PC-9 (cell line): ENCODE measurements at regions not wholly inside any gene's neighbourhood (a gene's known extent, or its start where the extent isn't known, plus 50 kb on each side); places are given as distances from the start of the nearest gene placed in this dataset.

Experiments
- BruUV-seq: library from RNA; stranded (reverse); fragments of 400-500 nt; replicated peaks from 2 replicates; lab custom pipeline; 2021; lab: Mats Ljungman, UMichigan
- CTCF ChIA-PET: fragments of 300-600 bp; sonication (Branson Sonifier 250); formaldehyde crosslinking; loops from one replicate; lab custom pipeline; 2022; ENCODE audit warnings: antibody characterized with exemption; lab: Charles Lee
- POLR2A ChIA-PET: fragments of 300-600 bp; sonication (Branson Sonifier 250); formaldehyde crosslinking; loops from one replicate; lab custom pipeline; 2022; ENCODE audit warnings: antibody characterized with exemption; ENCODE audit not compliant: unreplicated experiment; lab: Charles Lee
- DNase-seq, 2 experiments: peaks; one replicate each; pipeline versions ENCODE4 v3.0.0 to v3.0.0-alpha.2; 2015 to 2022; ENCODE audit warnings: mixed read lengths in 1 of 2
- H2AFZ ChIP-seq: fragments of 200-600 bp; sonication (generic); 2 replicates; pipeline ENCODE4 v1.8.1; 2017; ENCODE audit warnings: antibody characterized with exemption
- H3F3A ChIP-seq: fragments of 200-600 bp; sonication (generic); 2 replicates; pipeline ENCODE4 v1.8.1; 2017; ENCODE audit warnings: antibody characterized with exemption, mild to moderate bottlenecking, low read depth; ENCODE audit not compliant: insufficient read depth
- H3K27ac ChIP-seq: fragments of 200-600 bp; sonication (generic); 2 replicates; pipeline ENCODE4 v1.6.1; 2016; ENCODE audit warnings: mixed run types
- H3K27me3 ChIP-seq: fragments of 200-600 bp; sonication (generic); 2 replicates; pipeline ENCODE4 v1.6.1; 2016; ENCODE audit warnings: low read depth, mixed run types; ENCODE audit not compliant: insufficient read depth
- H3K36me3 ChIP-seq: fragments of 200-600 bp; sonication (generic); 2 replicates; pipeline ENCODE4 v1.6.1; 2016; ENCODE audit warnings: low read depth, mixed run types
- H3K4me1 ChIP-seq: fragments of 200-600 bp; sonication (generic); replicated peaks from 2 replicates; pipeline ENCODE4 v1.6.1; 2016; ENCODE audit warnings: mixed run types; ENCODE audit not compliant: insufficient read depth
- H3K4me2 ChIP-seq: fragments of 200-600 bp; sonication (generic); 2 replicates; pipeline ENCODE4 v1.6.1; 2017; ENCODE audit warnings: mixed run types
- H3K4me3 ChIP-seq: fragments of 200-600 bp; sonication (generic); 2 replicates; pipeline ENCODE4 v1.6.1; 2016; ENCODE audit warnings: mixed run types
- H3K79me2 ChIP-seq: fragments of 200-600 bp; sonication (generic); 2 replicates; pipeline ENCODE4 v1.6.1; 2017; ENCODE audit warnings: low read depth, mixed run types
- H3K9me2 ChIP-seq: fragments of 200-600 bp; sonication (generic); 2 replicates; pipeline ENCODE4 v1.8.1; 2017; ENCODE audit warnings: mild to moderate bottlenecking; ENCODE audit not compliant: insufficient read depth
- H3K9me3 ChIP-seq: fragments of 200-600 bp; sonication (generic); 2 replicates; pipeline ENCODE4 v1.8.1; 2016; ENCODE audit warnings: low read depth; ENCODE audit not compliant: insufficient read depth
- H4K20me1 ChIP-seq: fragments of 200-600 bp; sonication (generic); 2 replicates; pipeline ENCODE4 v1.8.1; 2017; ENCODE audit not compliant: insufficient read depth
- EZH2 ChIP-seq: fragments of 200-600 bp; sonication (generic); IDR thresholded peaks from 2 replicates; pipeline ENCODE4 v1.8.0; 2017; ENCODE audit warnings: antibody characterized with exemption, low read depth
- intact Hi-C: fragments of 100-400 bp; cut with micrococcal nuclease; formaldehyde crosslinking; loops from one replicate; pipeline ENCODE4 v1.10.0; 2022; ENCODE audit not compliant: unreplicated experiment
- TF ChIP-seq, protein P1 (sequence below): fragments of 200-600 bp; sonication (generic); conservative IDR thresholded peaks from 2 replicates; pipeline ENCODE4 v1.6.1; 2017; ENCODE audit warnings: mixed run types, antibody characterized with exemption, mild to moderate bottlenecking, moderate library complexity

DNA sequence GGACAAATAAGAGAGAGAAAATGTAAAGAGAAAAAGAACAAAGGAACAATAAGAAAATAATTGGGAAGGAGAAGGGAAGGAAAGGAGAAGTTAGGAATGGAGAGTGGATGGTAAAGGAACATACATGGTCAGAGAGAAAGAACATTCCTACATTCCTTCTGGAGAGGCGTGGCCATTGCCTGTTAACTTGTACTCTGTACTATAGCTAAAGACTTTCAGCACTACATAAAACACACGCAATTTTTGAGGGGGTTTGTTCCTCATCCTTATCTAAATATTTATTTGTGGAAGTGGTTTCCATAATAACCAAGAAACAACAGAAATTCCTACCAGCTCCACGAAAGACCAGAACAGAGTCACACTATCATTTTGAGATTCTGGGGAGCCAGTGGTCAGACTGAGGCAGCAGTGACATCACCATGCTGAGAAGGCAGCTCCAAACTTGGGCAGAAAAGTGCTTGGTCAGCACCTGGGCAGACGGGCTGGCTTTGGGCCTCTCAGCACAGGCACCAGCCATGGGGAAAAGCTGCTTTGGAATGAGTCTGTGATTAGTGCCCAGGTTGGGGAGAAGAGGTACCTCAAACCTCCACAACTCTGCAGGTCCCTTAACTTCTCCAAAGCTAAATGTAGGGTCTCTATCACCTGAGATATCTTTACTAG lies 125.9 kb upstream of the NTF3 start:
- Histone ChIP-seq H3K36me3 (no peaks in the 10 kb centered on the region), H3K4me2 (no peak overlapping the region), H3F3A (no peaks in the 10 kb centered on the region), H3K9me2 (0 out of 2 replicates have a peak, but pooled peaks cover 4% of the 10 kb centered on the region), H3K27ac (no peak overlapping the region), H3K79me2 (no peaks in the 10 kb centered on the region), H3K27me3 (0 out of 2 replicates have a peak, but pooled peaks cover under 1% of the 10 kb centered on the region), H3K9me3 (0 out of 2 replicates have a peak, but pooled peaks cover 3% of the 10 kb centered on the region), H2AFZ (no peak overlapping the region), H3K4me1 (no peaks in the 10 kb centered on the region), H4K20me1 (no peaks in the 10 kb centered on the region), H3K4me3 (no peak overlapping the region)
- no TSS peak for BruUV-seq
- intact Hi-C loops = no loop called here
- TF ChIP-seq, protein P1, sequence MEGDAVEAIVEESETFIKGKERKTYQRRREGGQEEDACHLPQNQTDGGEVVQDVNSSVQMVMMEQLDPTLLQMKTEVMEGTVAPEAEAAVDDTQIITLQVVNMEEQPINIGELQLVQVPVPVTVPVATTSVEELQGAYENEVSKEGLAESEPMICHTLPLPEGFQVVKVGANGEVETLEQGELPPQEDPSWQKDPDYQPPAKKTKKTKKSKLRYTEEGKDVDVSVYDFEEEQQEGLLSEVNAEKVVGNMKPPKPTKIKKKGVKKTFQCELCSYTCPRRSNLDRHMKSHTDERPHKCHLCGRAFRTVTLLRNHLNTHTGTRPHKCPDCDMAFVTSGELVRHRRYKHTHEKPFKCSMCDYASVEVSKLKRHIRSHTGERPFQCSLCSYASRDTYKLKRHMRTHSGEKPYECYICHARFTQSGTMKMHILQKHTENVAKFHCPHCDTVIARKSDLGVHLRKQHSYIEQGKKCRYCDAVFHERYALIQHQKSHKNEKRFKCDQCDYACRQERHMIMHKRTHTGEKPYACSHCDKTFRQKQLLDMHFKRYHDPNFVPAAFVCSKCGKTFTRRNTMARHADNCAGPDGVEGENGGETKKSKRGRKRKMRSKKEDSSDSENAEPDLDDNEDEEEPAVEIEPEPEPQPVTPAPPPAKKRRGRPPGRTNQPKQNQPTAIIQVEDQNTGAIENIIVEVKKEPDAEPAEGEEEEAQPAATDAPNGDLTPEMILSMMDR = no peak
- TF ChIP-seq EZH2 = no peak
- ChIA-PET POLR2A (no interaction called here), CTCF (no interaction called here)
- DNase-seq = no peak

DNA sequence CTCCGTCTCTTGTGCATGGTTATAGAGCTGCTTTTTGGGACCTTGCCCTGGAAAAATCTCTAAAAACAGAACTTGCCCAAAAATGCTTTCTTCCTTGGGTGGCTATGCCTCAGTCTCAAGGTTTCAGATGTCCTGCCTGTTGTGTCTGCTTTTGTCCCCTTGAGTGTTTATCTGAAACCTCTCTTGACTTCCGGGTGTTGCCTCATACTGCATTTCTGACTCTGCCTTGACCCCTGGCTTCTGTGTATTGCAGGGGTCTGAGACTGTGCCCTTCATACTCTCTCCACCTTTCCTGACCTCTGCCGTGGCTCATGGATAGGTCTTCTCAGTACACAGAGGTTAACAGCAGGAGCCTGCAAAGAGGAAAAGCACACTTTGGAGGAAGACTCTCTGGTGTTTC lies 124.8 kb upstream of the NTF3 start:
- ChIA-PET CTCF (no interaction called here), POLR2A (no interaction called here)
- Histone ChIP-seq H3K9me2 (0 out of 2 replicates have a peak, but pooled peaks cover 4% of the 10 kb centered on the region), H4K20me1 (no peaks in the 10 kb centered on the region), H3K27me3 (no peaks in the 10 kb centered on the region), H3F3A (no peaks in the 10 kb centered on the region), H2AFZ (no peak overlapping the region), H3K36me3 (no peaks in the 10 kb centered on the region), H3K9me3 (0 out of 2 replicates have a peak, but pooled peaks cover 3% of the 10 kb centered on the region), H3K4me2 (no peak overlapping the region), H3K79me2 (no peaks in the 10 kb centered on the region), H3K4me1 (no peaks in the 10 kb centered on the region), H3K27ac (no peak overlapping the region), H3K4me3 (no peak overlapping the region)
- BruUV-seq = no TSS peak
- DNase-seq = no peak
- TF ChIP-seq EZH2 = no peak
- TF ChIP-seq, protein P1 = no peak
- intact Hi-C loops = no loop called here

DNA sequence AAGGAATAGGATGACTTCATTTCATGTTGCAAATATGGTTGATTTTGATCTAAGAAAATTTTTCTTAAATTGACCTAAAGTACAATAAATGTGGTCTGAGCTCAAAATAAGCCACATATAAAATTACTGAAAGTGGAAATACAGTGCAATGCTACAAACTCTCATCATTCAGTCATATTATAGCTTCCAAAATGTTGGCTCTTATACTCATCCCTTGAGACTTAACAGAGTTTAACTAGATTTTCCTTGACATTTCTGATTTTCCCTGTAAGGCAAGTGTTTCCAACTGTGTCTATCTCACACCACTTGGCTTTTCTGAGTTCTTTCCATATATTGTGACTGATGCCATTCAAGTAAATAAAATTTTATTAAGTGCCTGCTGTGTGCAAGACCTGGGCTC lies 123.7 kb upstream of the NTF3 start:
- DNase-seq = no peak
- Histone ChIP-seq H3K27ac (no peak overlapping the region), H3K4me2 (no peak overlapping the region), H3K9me2 (0 out of 2 replicates have a peak, but pooled peaks cover 4% of the 10 kb centered on the region), H3F3A (no peaks in the 10 kb centered on the region), H3K4me3 (no peak overlapping the region), H3K9me3 (0 out of 2 replicates have a peak, but pooled peaks cover 3% of the 10 kb centered on the region), H3K36me3 (no peaks in the 10 kb centered on the region), H4K20me1 (no peaks in the 10 kb centered on the region), H3K4me1 (no peaks in the 10 kb centered on the region), H3K79me2 (no peaks in the 10 kb centered on the region), H3K27me3 (no peaks in the 10 kb centered on the region), H2AFZ (no peak overlapping the region)
- ChIA-PET CTCF (no interaction called here), POLR2A (no interaction called here)
- TF ChIP-seq, protein P1 = no peak
- no peak for TF ChIP-seq EZH2
- intact Hi-C loops = no loop called here
- BruUV-seq = no TSS peak
